ENCODE measurements at regions not wholly inside any gene's neighbourhood (a gene's known extent, or its start where the extent isn't known, plus 50 kb on each side); places are given as distances from the start of the nearest gene placed in this dataset.

GRCh38 chr9:16025627-16026026 is 472.8 kb downstream of the CCDC171 start:
- no peak for TF ChIP-seq EZH2phosphoT487 (IDR thresholded peaks at IDR 0.05)
- no peak for TF ChIP-seq EZH2 (IDR thresholded peaks at IDR 0.05)
- TF ChIP-seq CTCF (IDR thresholded peaks at IDR 0.05) = no peak
- Histone ChIP-seq H3K4me2 (no peak overlapping the region), H3K9ac (no peak overlapping the region), H3K36me3 (no peaks in the 10 kb centered on the region), H4K20me1 (ENCODE audit: low read depth) (no peaks in the 10 kb centered on the region), H2AFZ (replicated peaks) (no peak overlapping the region), H3K27me3 (no peaks in the 10 kb centered on the region), H3K79me2 (ENCODE audit: low read depth) (no peaks in the 10 kb centered on the region), H3F3A (ENCODE audit: low read depth) (no peaks in the 10 kb centered on the region), H3K9me3 (ENCODE audit: low read depth) (no peaks in the 10 kb centered on the region), H3K4me3 (no peak overlapping the region), H3K4me1 (no peaks in the 10 kb centered on the region), H3K27ac (no peak overlapping the region)
- Mint-ChIP-seq H3K9me3 (peaks cover 22% of the 10 kb centered on the region), H3K36me3 (peaks cover 6% of the 10 kb centered on the region), H3K4me3 (no peak overlapping the region), H3K27me3 (ENCODE audit: insufficient read depth, low read depth) (no peaks in the 10 kb centered on the region), H3K27ac (no peak overlapping the region), H3K4me1 (peaks cover 4% of the 10 kb centered on the region)
- DNase-seq (ENCODE audit: low spot score) = no peak

- Mint-ChIP-seq H3K4me1 (peaks cover 4% of the 10 kb centered on the region), H3K9me3 (peaks cover 22% of the 10 kb centered on the region), H3K36me3 (peaks cover 6% of the 10 kb centered on the region), H3K27me3 (ENCODE audit: insufficient read depth, low read depth) (no peaks in the 10 kb centered on the region), H3K27ac (no peak overlapping the region), H3K4me3 (no peak overlapping the region)
- Histone ChIP-seq H3K36me3 (no peaks in the 10 kb centered on the region), H4K20me1 (ENCODE audit: low read depth) (no peaks in the 10 kb centered on the region), H3K79me2 (ENCODE audit: low read depth) (no peaks in the 10 kb centered on the region), H3K4me3 (no peak overlapping the region), H3K9me3 (ENCODE audit: low read depth) (no peaks in the 10 kb centered on the region), H3K9ac (no peak overlapping the region), H3K27me3 (no peaks in the 10 kb centered on the region), H3F3A (ENCODE audit: low read depth) (no peaks in the 10 kb centered on the region), H3K27ac (no peak overlapping the region), H2AFZ (replicated peaks) (no peak overlapping the region), H3K4me2 (no peak overlapping the region), H3K4me1 (no peaks in the 10 kb centered on the region)
- no peak for DNase-seq (ENCODE audit: low spot score)
- TF ChIP-seq EZH2 (IDR thresholded peaks at IDR 0.05) = no peak
- no peak for TF ChIP-seq EZH2phosphoT487 (IDR thresholded peaks at IDR 0.05)
- no peak for TF ChIP-seq CTCF (IDR thresholded peaks at IDR 0.05)
Measured at GRCh38 chr9:16026886-16027285, 474.0 kb downstream of the CCDC171 start.

GRCh38 chr9:16028548-16028947 is 475.7 kb downstream of the CCDC171 start:
- H3K9ac ChIP-seq = no peak overlapping the region
- no peaks in the 10 kb centered on the region for H3K27me3 ChIP-seq
- H4K20me1 ChIP-seq (ENCODE audit: low read depth) = no peaks in the 10 kb centered on the region
- H3K4me3 ChIP-seq = no peak overlapping the region
- no peak for DNase-seq (ENCODE audit: low spot score)
- H3K27ac ChIP-seq = no peak overlapping the region
- peaks cover 4% of the 10 kb centered on the region for H3K4me1 Mint-ChIP-seq
- H2AFZ ChIP-seq (replicated peaks) = no peak overlapping the region
- no peak overlapping the region for H3K27ac Mint-ChIP-seq
- peaks cover 22% of the 10 kb centered on the region for H3K9me3 Mint-ChIP-seq
- no peaks in the 10 kb centered on the region for H3F3A ChIP-seq (ENCODE audit: low read depth)
- H3K4me1 ChIP-seq = no peaks in the 10 kb centered on the region
- H3K9me3 ChIP-seq (ENCODE audit: low read depth) = no peaks in the 10 kb centered on the region
- no peak overlapping the region for H3K4me3 Mint-ChIP-seq
- no peaks in the 10 kb centered on the region for H3K36me3 ChIP-seq
- H3K36me3 Mint-ChIP-seq = peaks cover 6% of the 10 kb centered on the region
- no peak overlapping the region for H3K4me2 ChIP-seq
- TF ChIP-seq CTCF (IDR thresholded peaks at IDR 0.05) (no peak), EZH2phosphoT487 (IDR thresholded peaks at IDR 0.05) (no peak), EZH2 (IDR thresholded peaks at IDR 0.05) (no peak)
- no peaks in the 10 kb centered on the region for H3K79me2 ChIP-seq (ENCODE audit: low read depth)
- H3K27me3 Mint-ChIP-seq (ENCODE audit: insufficient read depth, low read depth) = no peaks in the 10 kb centered on the region
